ENCODE measurements at regions not wholly inside any gene's neighbourhood (a gene's known extent, or its start where the extent isn't known, plus 50 kb on each side); places are given as distances from the start of the nearest gene placed in this dataset.

GRCh38 chr13:73532582-73532981, 473.8 kb downstream of the KLF5 start:
- POLR2A ChIA-PET, result no interaction called here
- H3K9me3 Mint-ChIP-seq, result peaks cover 2% of the 10 kb centered on the region
- H3K27me3 Mint-ChIP-seq, result no peaks in the 10 kb centered on the region
- H3K27ac Mint-ChIP-seq, result no peak overlapping the region
- ATAC-seq (ENCODE audit: low read depth), result no peak
- CTCF ChIA-PET, result no interaction called here
- intact Hi-C loops (cut with micrococcal nuclease), result no loop called here
- H3K4me1 Mint-ChIP-seq, result no peaks in the 10 kb centered on the region
- TF ChIP-seq, protein P1, sequence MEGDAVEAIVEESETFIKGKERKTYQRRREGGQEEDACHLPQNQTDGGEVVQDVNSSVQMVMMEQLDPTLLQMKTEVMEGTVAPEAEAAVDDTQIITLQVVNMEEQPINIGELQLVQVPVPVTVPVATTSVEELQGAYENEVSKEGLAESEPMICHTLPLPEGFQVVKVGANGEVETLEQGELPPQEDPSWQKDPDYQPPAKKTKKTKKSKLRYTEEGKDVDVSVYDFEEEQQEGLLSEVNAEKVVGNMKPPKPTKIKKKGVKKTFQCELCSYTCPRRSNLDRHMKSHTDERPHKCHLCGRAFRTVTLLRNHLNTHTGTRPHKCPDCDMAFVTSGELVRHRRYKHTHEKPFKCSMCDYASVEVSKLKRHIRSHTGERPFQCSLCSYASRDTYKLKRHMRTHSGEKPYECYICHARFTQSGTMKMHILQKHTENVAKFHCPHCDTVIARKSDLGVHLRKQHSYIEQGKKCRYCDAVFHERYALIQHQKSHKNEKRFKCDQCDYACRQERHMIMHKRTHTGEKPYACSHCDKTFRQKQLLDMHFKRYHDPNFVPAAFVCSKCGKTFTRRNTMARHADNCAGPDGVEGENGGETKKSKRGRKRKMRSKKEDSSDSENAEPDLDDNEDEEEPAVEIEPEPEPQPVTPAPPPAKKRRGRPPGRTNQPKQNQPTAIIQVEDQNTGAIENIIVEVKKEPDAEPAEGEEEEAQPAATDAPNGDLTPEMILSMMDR (IDR thresholded peaks at IDR 0.05), result no peak
- no peaks in the 10 kb centered on the region for H3K36me3 Mint-ChIP-seq (ENCODE audit: low read depth)
- no peak for DNase-seq
- no peak overlapping the region for H3K4me3 Mint-ChIP-seq

- Mint-ChIP-seq H3K4me3 (no peak overlapping the region), H3K9me3 (peaks cover 2% of the 10 kb centered on the region), H3K27ac (no peak overlapping the region), H3K4me1 (no peaks in the 10 kb centered on the region), H3K36me3 (ENCODE audit: low read depth) (no peaks in the 10 kb centered on the region), H3K27me3 (no peaks in the 10 kb centered on the region)
- ATAC-seq (ENCODE audit: low read depth), result no peak
- ChIA-PET POLR2A (no interaction called here), CTCF (no interaction called here)
- intact Hi-C loops (cut with micrococcal nuclease), result no loop called here
- DNase-seq, result no peak
- TF ChIP-seq, protein P1 (IDR thresholded peaks at IDR 0.05), result no peak
These were observed 472.2 kb downstream of the KLF5 start for GRCh38 chr13:73531014-73531413.

DNA sequence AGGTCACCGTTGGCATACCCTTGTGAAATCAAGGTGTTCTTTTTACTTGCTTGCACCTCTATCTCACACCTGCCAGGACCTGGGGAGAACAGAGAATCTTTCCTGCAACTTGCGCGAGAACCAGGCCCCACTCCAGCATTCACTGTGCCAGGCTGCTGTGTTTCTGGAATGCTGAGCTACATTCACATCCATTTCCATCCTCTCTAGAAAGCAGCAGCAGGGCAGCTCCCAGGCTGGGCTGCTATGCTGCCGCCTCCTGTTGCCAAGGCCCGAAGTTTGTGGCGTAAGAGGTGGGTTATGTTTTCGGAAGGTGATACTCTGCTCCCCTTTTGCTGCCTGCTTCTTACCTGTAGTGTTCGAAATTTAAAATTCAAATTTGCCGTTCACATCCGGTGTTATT, 464.1 kb downstream of the KLF5 start:
- no peak for DNase-seq
- Mint-ChIP-seq H3K36me3 (ENCODE audit: low read depth) (no peaks in the 10 kb centered on the region), H3K4me1 (no peaks in the 10 kb centered on the region), H3K4me3 (no peak overlapping the region), H3K9me3 (no peaks in the 10 kb centered on the region), H3K27ac (no peak overlapping the region), H3K27me3 (peaks cover 2% of the 10 kb centered on the region)
- ATAC-seq (ENCODE audit: low read depth), result no peak
- CTCF ChIA-PET, result no interaction called here
- POLR2A ChIA-PET, result no interaction called here
- TF ChIP-seq, protein P1 (IDR thresholded peaks at IDR 0.05), result no peak
- intact Hi-C loops (cut with micrococcal nuclease), result no loop called here

DNA sequence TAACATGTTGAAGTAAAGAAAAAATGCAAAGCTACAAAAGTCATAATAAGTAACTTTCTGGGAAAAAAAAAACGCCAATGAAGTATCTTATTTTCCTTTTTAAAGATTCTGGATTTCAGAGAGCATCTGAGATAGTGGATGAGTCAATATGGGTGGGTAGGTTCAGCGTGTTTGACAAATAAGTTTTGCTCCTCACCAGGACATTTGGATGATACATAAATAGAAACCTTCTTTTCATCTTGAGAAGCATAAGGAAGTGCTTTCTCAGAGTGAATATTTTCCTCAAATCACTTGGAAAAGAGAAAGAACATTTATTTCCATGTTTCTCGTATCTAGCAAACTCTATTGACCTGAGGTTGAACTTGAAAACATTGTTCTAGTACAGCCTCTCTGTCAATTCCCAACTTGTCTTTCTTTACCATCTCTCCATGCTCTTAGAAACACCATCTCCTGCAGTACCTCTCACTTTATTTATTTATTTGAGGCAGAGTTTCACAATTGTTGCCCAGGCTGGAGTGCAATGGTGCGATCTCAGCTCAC, 463.2 kb downstream of the KLF5 start:
- no peak overlapping the region for H3K4me3 Mint-ChIP-seq
- intact Hi-C loops (cut with micrococcal nuclease), result no loop called here
- H3K27me3 Mint-ChIP-seq, result peaks cover 2% of the 10 kb centered on the region
- DNase-seq (no peak), ATAC-seq (ENCODE audit: low read depth) (no peak)
- no peak overlapping the region for H3K27ac Mint-ChIP-seq
- ChIA-PET POLR2A (no interaction called here), CTCF (no interaction called here)
- H3K4me1 Mint-ChIP-seq, result no peaks in the 10 kb centered on the region
- H3K36me3 Mint-ChIP-seq (ENCODE audit: low read depth), result no peaks in the 10 kb centered on the region
- H3K9me3 Mint-ChIP-seq, result no peaks in the 10 kb centered on the region
- TF ChIP-seq, protein P1 (IDR thresholded peaks at IDR 0.05), result no peak

DNA sequence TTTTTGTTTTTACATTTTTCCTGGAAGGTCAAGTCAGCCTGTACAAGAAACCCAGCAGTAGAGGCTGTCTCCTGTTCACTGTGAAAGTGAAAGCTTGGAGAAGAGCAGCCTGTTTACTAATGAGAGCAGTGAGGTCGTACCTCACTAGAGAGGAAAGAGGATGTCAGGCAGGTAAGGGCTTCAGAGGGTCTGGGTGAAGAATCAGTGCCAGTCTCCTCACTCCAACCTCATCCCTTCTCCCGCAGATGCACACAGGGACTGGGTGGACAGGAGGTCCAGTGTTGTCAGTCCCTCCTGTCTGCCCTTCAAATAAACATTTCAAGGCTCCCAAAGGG, 462.5 kb downstream of the KLF5 start:
- no peak for DNase-seq
- Mint-ChIP-seq H3K9me3 (no peaks in the 10 kb centered on the region), H3K4me3 (no peak overlapping the region), H3K27ac (no peak overlapping the region), H3K27me3 (peaks cover 2% of the 10 kb centered on the region), H3K4me1 (no peaks in the 10 kb centered on the region), H3K36me3 (ENCODE audit: low read depth) (no peaks in the 10 kb centered on the region)
- intact Hi-C loops (cut with micrococcal nuclease), result no loop called here
- TF ChIP-seq, protein P1 (IDR thresholded peaks at IDR 0.05), result no peak
- ChIA-PET POLR2A (no interaction called here), CTCF (no interaction called here)
- ATAC-seq (ENCODE audit: low read depth), result no peak

Data from activated B cell treated with CpG ODN at 0.5 μM for 24 hours (primary cell).